Left ventricle myocardium inferior (tissue), 1 donor: ENCODE measurements at regions not wholly inside any gene's neighbourhood (a gene's known extent, or its start where the extent isn't known, plus 50 kb on each side); places are given as distances from the start of the nearest gene placed in this dataset.

Experiments used
- DNase-seq: peaks from one replicate; pipeline ENCODE4 v3.0.0-alpha.2; 2020
- H3K27ac ChIP-seq: fragments of 200-600 bp; replicated peaks from 2 replicates; pipeline ENCODE4 v1.8.0; 2021
- H3K27me3 ChIP-seq: fragments of 200-600 bp; 2 replicates; pipeline ENCODE4 v1.8.0; 2021; ENCODE audit warnings: low read depth
- H3K36me3 ChIP-seq: fragments of 200-600 bp; 2 replicates; pipeline ENCODE4 v1.8.0; 2021
- H3K4me1 ChIP-seq: fragments of 200-600 bp; 2 replicates; pipeline ENCODE4 v1.8.0; 2021
- H3K4me3 ChIP-seq: fragments of 200-600 bp; 2 replicates; pipeline ENCODE4 v1.8.0; 2021; ENCODE audit warnings: mild to moderate bottlenecking, moderate library complexity
- H3K9me3 ChIP-seq: fragments of 200-600 bp; replicated peaks from 2 replicates; pipeline ENCODE4 v1.8.0; 2021
- CTCF ChIP-seq: fragments of 200-600 bp; IDR thresholded peaks from 2 replicates; pipeline ENCODE4 v1.8.0; 2021; ENCODE audit warnings: antibody characterized with exemption, mild to moderate bottlenecking, borderline replicate concordance
- intact Hi-C: fragments of 100-400 bp; cut with micrococcal nuclease; formaldehyde crosslinking; loops from one replicate; pipeline ENCODE4 v1.11.0; 2022
- donor health status: DM: no; HTN: yes; CAD: no; lungs with severe emphysema.

GRCh38 chr22:49243965-49244364 is 583.7 kb downstream of the BRD1 start:
- intact Hi-C loops = no loop called here
- H3K27me3 ChIP-seq = peaks cover 46% of the 10 kb centered on the region
- H3K27ac ChIP-seq = no peak overlapping the region
- no peak overlapping the region for H3K4me3 ChIP-seq
- TF ChIP-seq CTCF = no peak
- no peaks in the 10 kb centered on the region for H3K4me1 ChIP-seq
- DNase-seq = no peak
- no peaks in the 10 kb centered on the region for H3K36me3 ChIP-seq
- no peaks in the 10 kb centered on the region for H3K9me3 ChIP-seq

GRCh38 chr22:49243335-49243734 is 584.3 kb downstream of the BRD1 start:
- no peaks in the 10 kb centered on the region for H3K36me3 ChIP-seq
- H3K4me3 ChIP-seq = no peak overlapping the region
- no peak for TF ChIP-seq CTCF
- peaks cover 52% of the 10 kb centered on the region for H3K27me3 ChIP-seq
- intact Hi-C loops = no loop called here
- no peaks in the 10 kb centered on the region for H3K9me3 ChIP-seq
- H3K4me1 ChIP-seq = no peaks in the 10 kb centered on the region
- no peak overlapping the region for H3K27ac ChIP-seq
- no peak for DNase-seq

- H3K4me1 ChIP-seq = no peaks in the 10 kb centered on the region
- H3K27ac ChIP-seq = no peak overlapping the region
- H3K27me3 ChIP-seq = peaks cover 60% of the 10 kb centered on the region
- intact Hi-C loops = no loop called here
- no peak for DNase-seq
- no peak overlapping the region for H3K4me3 ChIP-seq
- H3K9me3 ChIP-seq = no peaks in the 10 kb centered on the region
- no peaks in the 10 kb centered on the region for H3K36me3 ChIP-seq
- no peak for TF ChIP-seq CTCF
These were observed 585.2 kb downstream of the BRD1 start for GRCh38 chr22:49242480-49242879.

- Histone ChIP-seq H3K4me3 (no peak overlapping the region), H3K27ac (no peak overlapping the region), H3K27me3 (peaks cover 67% of the 10 kb centered on the region), H3K9me3 (no peaks in the 10 kb centered on the region), H3K4me1 (no peaks in the 10 kb centered on the region), H3K36me3 (no peaks in the 10 kb centered on the region)
- no peak for DNase-seq
- intact Hi-C loops = no loop called here
- no peak for TF ChIP-seq CTCF
These were observed 586.4 kb downstream of the BRD1 start for GRCh38 chr22:49241174-49241851.

- intact Hi-C loops = no loop called here
- DNase-seq = no peak
- H3K4me3 ChIP-seq = no peak overlapping the region
- TF ChIP-seq CTCF = no peak
- peaks cover 76% of the 10 kb centered on the region for H3K27me3 ChIP-seq
- no peaks in the 10 kb centered on the region for H3K36me3 ChIP-seq
- no peak overlapping the region for H3K27ac ChIP-seq
- no peaks in the 10 kb centered on the region for H3K4me1 ChIP-seq
- H3K9me3 ChIP-seq = no peaks in the 10 kb centered on the region
These were observed 587.2 kb downstream of the BRD1 start for GRCh38 chr22:49240472-49240871.
